GM23248 (cell line): ENCODE measurements at regions not wholly inside any gene's neighbourhood (a gene's known extent, or its start where the extent isn't known, plus 50 kb on each side); places are given as distances from the start of the nearest gene placed in this dataset.

Source experiments
- EZH2 ChIP-seq: fragments of 200-600 bp; sonication (generic); IDR thresholded peaks from 2 replicates; pipeline ENCODE4 v1.6.1; 2018; ENCODE audit warnings: antibody characterized with exemption, mild to moderate bottlenecking; ENCODE audit not compliant: insufficient read depth, poor library complexity, severe bottlenecking
- EZH2phosphoT487 ChIP-seq: fragments of 200-600 bp; sonication (generic); IDR thresholded peaks from 2 replicates; pipeline ENCODE4 v1.6.1; 2018; ENCODE audit warnings: antibody characterized with exemption, moderate library complexity, mild to moderate bottlenecking, low read depth; ENCODE audit not compliant: insufficient read depth

DNA sequence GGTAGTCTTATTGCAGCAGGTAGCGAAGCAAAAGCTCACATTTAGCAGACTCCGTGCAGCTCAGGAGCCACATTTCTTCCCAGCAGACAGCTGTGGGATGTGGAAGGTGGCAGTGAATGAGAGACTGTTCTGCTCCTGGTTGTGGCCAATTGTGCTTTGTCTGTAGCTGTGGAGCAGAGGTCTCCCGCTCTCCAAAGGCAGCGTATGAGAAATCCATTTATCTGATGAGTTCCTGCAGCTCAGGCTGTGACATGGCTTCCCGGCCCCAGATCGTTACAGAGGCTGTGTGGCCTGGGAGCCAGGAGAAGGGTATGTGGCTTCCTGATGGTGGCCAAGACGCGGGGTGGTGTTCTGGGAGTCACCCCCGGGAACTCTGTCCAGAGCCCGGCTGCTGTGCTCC is 64.5 kb upstream of the KIF16B start:
- TF ChIP-seq EZH2phosphoT487, result no peak
- no peak for TF ChIP-seq EZH2
